ENCODE measurements at regions not wholly inside any gene's neighbourhood (a gene's known extent, or its start where the extent isn't known, plus 50 kb on each side); places are given as distances from the start of the nearest gene placed in this dataset.

- intact Hi-C loops (cut with micrococcal nuclease; ENCODE audit: unreplicated experiment) = no loop called here
Measured at GRCh38 chr13:59415498-59415897, 748.2 kb downstream of the DIAPH3 start.

DNA sequence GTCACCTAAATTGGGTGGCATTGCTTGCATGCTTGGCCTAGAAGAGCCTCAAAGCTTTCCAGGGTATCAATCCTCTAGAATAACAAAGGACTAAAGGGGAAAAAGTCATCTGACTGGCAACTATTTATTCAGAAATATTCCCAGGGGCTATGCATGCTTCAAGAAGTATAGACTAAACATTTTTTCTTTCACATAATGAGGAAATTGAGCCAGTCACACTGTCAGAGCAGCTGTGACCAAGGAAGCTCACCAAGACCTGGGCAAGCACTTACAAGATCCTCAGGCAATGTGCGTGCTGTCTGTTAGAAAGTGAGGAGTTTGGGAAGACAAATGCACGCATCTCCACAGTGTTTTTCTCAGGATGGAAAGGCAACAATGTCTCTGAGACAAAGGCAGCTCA lies 747.2 kb downstream of the DIAPH3 start:
- in situ Hi-C loops (cut with HindIII; ENCODE audit: extremely low pct_ligation_motif_present, low pct_unique_long_range_greater_than_20kb) (no loop called here), intact Hi-C loops (cut with micrococcal nuclease; ENCODE audit: unreplicated experiment) (no loop called here)
- DNase-seq (ENCODE audit: low spot score) = no peak
- H3K79me2 ChIP-seq (ENCODE audit: insufficient read depth, low read length) = no peaks in the 10 kb centered on the region
- H3K9me3 ChIP-seq (ENCODE audit: low read length) = no peaks in the 10 kb centered on the region; the same call in 1 of the 2 replicates
- no peaks in the 10 kb centered on the region; a peak in 1 of 5 replicates for H3K27me3 ChIP-seq (ENCODE audit: control insufficient read depth in 1 of 2, insufficient read depth in 2 of 2, low read length in 2 of 2)
- H2AFZ ChIP-seq (ENCODE audit: low read length) = no peak overlapping the region
- ChIA-PET POLR2A (no interaction called here), CTCF (ENCODE audit: low intra/inter-chr PET ratio, low total read pairs) (no interaction called here)
- H3K4me3 ChIP-seq (replicated peaks in 1 of 3; ENCODE audit: insufficient read depth in 1 of 3, low read depth in 2 of 3, low read length in 3 of 3) = no peak overlapping the region
- H3K4me2 ChIP-seq (ENCODE audit: low read depth, low read length) = no peak overlapping the region
- no peak overlapping the region for H3K9ac ChIP-seq (ENCODE audit: insufficient read depth, low read depth, low read length)
- no peaks in the 10 kb centered on the region for H3K36me3 ChIP-seq (replicated peaks in 1 of 2; ENCODE audit: control insufficient read depth in 1 of 2, insufficient read depth in 2 of 2, low read length in 2 of 2)
- no TSS peak for BruUV-seq (replicated peaks)
- ATAC-seq = no peak
- no peaks in the 10 kb centered on the region for H4K20me1 ChIP-seq (ENCODE audit: insufficient read depth, low read length)
- 36% methylated on average over 2 of the region's 2 CpGs for WGBS (ENCODE audit: low lambda C conversion rate)
- no peaks in the 10 kb centered on the region for H3K4me1 ChIP-seq (ENCODE audit: insufficient read depth, low read length)
- FAIRE-seq = no peak
- H3K27ac ChIP-seq (ENCODE audit: extremely low read length, insufficient read depth, low read length) = no peak overlapping the region
- TF ChIP-seq AHR (CRISPR knock-in tag; IDR thresholded peaks at IDR 0.05) (no peak), MYNN (CRISPR knock-in tag; IDR thresholded peaks at IDR 0.05; ENCODE audit: low read depth) (no peak), NFRKB (IDR thresholded peaks at IDR 0.05) (no peak), MXD3 (CRISPR knock-in tag; IDR thresholded peaks at IDR 0.05) (no peak), THAP8 (CRISPR knock-in tag; IDR thresholded peaks at IDR 0.05; ENCODE audit: borderline replicate concordance) (no peak), TRAFD1 (CRISPR knock-in tag; IDR thresholded peaks at IDR 0.05; ENCODE audit: borderline replicate concordance) (no peak)
- TF ChIP-seq, protein P1, sequence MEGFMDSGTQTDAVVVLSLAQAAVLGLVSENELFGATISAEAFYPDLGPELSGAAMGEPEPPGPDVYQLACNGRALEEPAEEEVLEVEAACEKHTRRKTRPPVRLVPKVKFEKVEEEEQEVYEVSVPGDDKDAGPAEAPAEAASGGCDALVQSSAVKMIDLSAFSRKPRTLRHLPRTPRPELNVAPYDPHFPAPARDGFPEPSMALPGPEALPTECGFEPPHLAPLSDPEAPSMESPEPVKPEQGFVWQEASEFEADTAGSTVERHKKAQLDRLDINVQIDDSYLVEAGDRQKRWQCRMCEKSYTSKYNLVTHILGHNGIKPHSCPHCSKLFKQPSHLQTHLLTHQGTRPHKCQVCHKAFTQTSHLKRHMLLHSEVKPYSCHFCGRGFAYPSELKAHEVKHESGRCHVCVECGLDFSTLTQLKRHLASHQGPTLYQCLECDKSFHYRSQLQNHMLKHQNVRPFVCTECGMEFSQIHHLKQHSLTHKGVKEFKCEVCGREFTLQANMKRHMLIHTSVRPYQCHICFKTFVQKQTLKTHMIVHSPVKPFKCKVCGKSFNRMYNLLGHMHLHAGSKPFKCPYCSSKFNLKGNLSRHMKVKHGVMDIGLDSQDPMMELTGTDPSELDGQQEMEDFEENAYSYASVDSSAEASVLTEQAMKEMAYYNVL (CRISPR knock-in tag; IDR thresholded peaks at IDR 0.05; ENCODE audit: borderline replicate concordance) = no peak

More at GRCh38 chr13:59415498-59415897, 748.2 kb downstream of the DIAPH3 start:
- no peaks in the 10 kb centered on the region; a peak in 1 of 5 replicates for H3K27me3 ChIP-seq (ENCODE audit: control insufficient read depth in 1 of 2, insufficient read depth in 2 of 2, low read length in 2 of 2)
- H3K4me2 ChIP-seq (ENCODE audit: low read depth, low read length) = no peak overlapping the region
- H3K9me3 ChIP-seq (ENCODE audit: low read length) = no peaks in the 10 kb centered on the region; the same call in 1 of the 2 replicates
- TF ChIP-seq, protein P2, sequence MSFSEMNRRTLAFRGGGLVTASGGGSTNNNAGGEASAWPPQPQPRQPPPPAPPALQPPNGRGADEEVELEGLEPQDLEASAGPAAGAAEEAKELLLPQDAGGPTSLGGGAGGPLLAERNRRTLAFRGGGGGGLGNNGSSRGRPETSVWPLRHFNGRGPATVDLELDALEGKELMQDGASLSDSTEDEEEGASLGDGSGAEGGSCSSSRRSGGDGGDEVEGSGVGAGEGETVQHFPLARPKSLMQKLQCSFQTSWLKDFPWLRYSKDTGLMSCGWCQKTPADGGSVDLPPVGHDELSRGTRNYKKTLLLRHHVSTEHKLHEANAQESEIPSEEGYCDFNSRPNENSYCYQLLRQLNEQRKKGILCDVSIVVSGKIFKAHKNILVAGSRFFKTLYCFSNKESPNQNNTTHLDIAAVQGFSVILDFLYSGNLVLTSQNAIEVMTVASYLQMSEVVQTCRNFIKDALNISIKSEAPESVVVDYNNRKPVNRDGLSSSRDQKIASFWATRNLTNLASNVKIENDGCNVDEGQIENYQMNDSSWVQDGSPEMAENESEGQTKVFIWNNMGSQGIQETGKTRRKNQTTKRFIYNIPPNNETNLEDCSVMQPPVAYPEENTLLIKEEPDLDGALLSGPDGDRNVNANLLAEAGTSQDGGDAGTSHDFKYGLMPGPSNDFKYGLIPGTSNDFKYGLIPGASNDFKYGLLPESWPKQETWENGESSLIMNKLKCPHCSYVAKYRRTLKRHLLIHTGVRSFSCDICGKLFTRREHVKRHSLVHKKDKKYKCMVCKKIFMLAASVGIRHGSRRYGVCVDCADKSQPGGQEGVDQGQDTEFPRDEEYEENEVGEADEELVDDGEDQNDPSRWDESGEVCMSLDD (CRISPR knock-in tag; IDR thresholded peaks at IDR 0.05; ENCODE audit: borderline replicate concordance) = no peak
- TF ChIP-seq ZNF501 (CRISPR knock-in tag; IDR thresholded peaks at IDR 0.05) (no peak), ZNF816 (CRISPR knock-in tag; IDR thresholded peaks at IDR 0.05; ENCODE audit: borderline replicate concordance) (no peak), RNF2 (conservative IDR thresholded peaks at IDR 0.05; ENCODE audit: low read depth) (no peak)
- no peaks in the 10 kb centered on the region for H3K36me3 ChIP-seq (replicated peaks in 1 of 2; ENCODE audit: control insufficient read depth in 1 of 2, insufficient read depth in 2 of 2, low read length in 2 of 2)
- ChIA-PET CTCF (ENCODE audit: low intra/inter-chr PET ratio, low total read pairs) (no interaction called here), POLR2A (no interaction called here)
- no peak overlapping the region for H3K27ac ChIP-seq (ENCODE audit: extremely low read length, insufficient read depth, low read length)
- H3K4me3 ChIP-seq (replicated peaks in 1 of 3; ENCODE audit: insufficient read depth in 1 of 3, low read depth in 2 of 3, low read length in 3 of 3) = no peak overlapping the region
- ATAC-seq (no peak), DNase-seq (ENCODE audit: low spot score) (no peak), FAIRE-seq (no peak)
- H3K79me2 ChIP-seq (ENCODE audit: insufficient read depth, low read length) = no peaks in the 10 kb centered on the region
- no peak overlapping the region for H3K9ac ChIP-seq (ENCODE audit: insufficient read depth, low read depth, low read length)
- no TSS peak for BruUV-seq (replicated peaks)
- no peaks in the 10 kb centered on the region for H4K20me1 ChIP-seq (ENCODE audit: insufficient read depth, low read length)
- no peak overlapping the region for H2AFZ ChIP-seq (ENCODE audit: low read length)
- in situ Hi-C loops (cut with HindIII; ENCODE audit: extremely low pct_ligation_motif_present, low pct_unique_long_range_greater_than_20kb) = no loop called here
- no peaks in the 10 kb centered on the region for H3K4me1 ChIP-seq (ENCODE audit: insufficient read depth, low read length)
- 33% methylated on average over 5 of the region's 5 CpGs for WGBS (ENCODE audit: low lambda C conversion rate)

All from HepG2 (cell line).